H9 (cell line): ENCODE measurements at regions not wholly inside any gene's neighbourhood (a gene's known extent, or its start where the extent isn't known, plus 50 kb on each side); places are given as distances from the start of the nearest gene placed in this dataset.

Source experiments
- DNase-seq: peaks from one replicate; pipeline ENCODE4 v3.0.0-alpha.2; 2017
- H2AFZ ChIP-seq: one replicate; pipeline ENCODE4 v1.6.1; 2013; ENCODE audit warnings: mild to moderate bottlenecking, low read length, control low read depth, moderate library complexity
- H2AK5ac ChIP-seq: 2 replicates; pipeline ENCODE4 v1.6.1; 2013; ENCODE audit warnings: low read length, control low read depth, mixed read lengths; ENCODE audit not compliant: insufficient read length
- H2BK120ac ChIP-seq: one replicate; pipeline ENCODE4 v1.6.1; 2013; ENCODE audit warnings: low read depth, mild to moderate bottlenecking, low read length, control low read depth, inconsistent platforms; ENCODE audit not compliant: poor library complexity, severe bottlenecking
- H2BK12ac ChIP-seq: 2 replicates; pipeline ENCODE4 v1.6.1; 2013; ENCODE audit warnings: low read length, control low read depth, mixed read lengths, low read depth; ENCODE audit not compliant: insufficient read length
- H2BK15ac ChIP-seq: 2 replicates; pipeline ENCODE4 v1.6.1; 2013; ENCODE audit warnings: low read depth, low read length, control low read depth
- H2BK20ac ChIP-seq: one replicate; pipeline ENCODE4 v1.6.1; 2013; ENCODE audit warnings: low read depth, mild to moderate bottlenecking, low read length, control low read depth, inconsistent platforms; ENCODE audit not compliant: poor library complexity, severe bottlenecking
- H2BK5ac ChIP-seq: 2 replicates; pipeline ENCODE4 v1.6.1; 2013; ENCODE audit warnings: low read length, control low read depth, mixed read lengths; ENCODE audit not compliant: insufficient read length
- H3K14ac ChIP-seq: 2 replicates; pipeline ENCODE4 v1.6.1; 2013; ENCODE audit warnings: low read length, control low read depth; ENCODE audit not compliant: insufficient read depth
- H3K18ac ChIP-seq: 2 replicates; pipeline ENCODE4 v1.6.1; 2013; ENCODE audit warnings: low read depth, mild to moderate bottlenecking, mixed read lengths, low read length, control low read depth; ENCODE audit not compliant: insufficient read length
- H3K23ac ChIP-seq: 2 replicates; pipeline ENCODE4 v1.6.1; 2013; ENCODE audit warnings: low read length, control low read depth, mixed read lengths, low read depth; ENCODE audit not compliant: insufficient read length
- H3K23me2 ChIP-seq: 2 replicates; pipeline ENCODE4 v1.6.1; 2013; ENCODE audit warnings: low read depth, mild to moderate bottlenecking, mixed read lengths, low read length, control low read depth; ENCODE audit not compliant: insufficient read length, poor library complexity, severe bottlenecking
- H3K27ac ChIP-seq: 2 replicates; pipeline ENCODE4 v1.5.1; 2013; ENCODE audit warnings: low read length, control low read depth, mixed read lengths, low read depth; ENCODE audit not compliant: insufficient read length
- H3K27me3 ChIP-seq: 2 replicates; pipeline ENCODE4 v1.6.1; 2013; ENCODE audit warnings: low read length, control low read depth, inconsistent platforms; ENCODE audit not compliant: insufficient read depth
- H3K4ac ChIP-seq: 2 replicates; pipeline ENCODE4 v1.6.1; 2013; ENCODE audit warnings: low read depth, mild to moderate bottlenecking, control low read depth, inconsistent platforms, low read length, moderate library complexity
- H3K4me1 ChIP-seq: 2 replicates; pipeline ENCODE4 v1.6.1; 2013; ENCODE audit warnings: low read length, control low read depth, inconsistent platforms; ENCODE audit not compliant: insufficient read depth
- H3K4me2 ChIP-seq: 2 replicates; pipeline ENCODE4 v1.6.1; 2013; ENCODE audit warnings: low read length, control low read depth, mixed read lengths; ENCODE audit not compliant: insufficient read length, insufficient read depth
- H3K56ac ChIP-seq: 2 replicates; pipeline ENCODE4 v1.6.1; 2013; ENCODE audit warnings: low read depth, mild to moderate bottlenecking, mixed read lengths, low read length, control low read depth; ENCODE audit not compliant: insufficient read length
- H3K79me1 ChIP-seq: 2 replicates; pipeline ENCODE4 v1.6.1; 2013; ENCODE audit warnings: low read depth, mild to moderate bottlenecking, moderate library complexity, low read length, control low read depth, inconsistent platforms; ENCODE audit not compliant: insufficient read depth, poor library complexity, severe bottlenecking
- H3K79me2 ChIP-seq: 2 replicates; pipeline ENCODE4 v1.6.1; 2013; ENCODE audit warnings: low read length, control low read depth, inconsistent platforms; ENCODE audit not compliant: insufficient read depth
- H3K9ac ChIP-seq: 2 replicates; pipeline ENCODE4 v1.6.1; 2013; ENCODE audit warnings: low read length, control low read depth, mixed read lengths; ENCODE audit not compliant: insufficient read length; ENCODE audit errors: extremely low read depth
- H3K9me3 ChIP-seq: one replicate; pipeline ENCODE4 v1.6.1; 2013; ENCODE audit warnings: low read depth, low read length, inconsistent platforms; ENCODE audit not compliant: control insufficient read depth
- H3T11ph ChIP-seq: one replicate; pipeline ENCODE4 v1.6.1; 2013; ENCODE audit warnings: mild to moderate bottlenecking, low read length, control low read depth, inconsistent platforms
- H4K20me1 ChIP-seq: one replicate; pipeline ENCODE4 v1.6.1; 2013; ENCODE audit not compliant: control insufficient read depth, insufficient read length, insufficient read depth
- H4K5ac ChIP-seq: 2 replicates; pipeline ENCODE4 v1.6.1; 2013; ENCODE audit warnings: low read depth, mild to moderate bottlenecking, mixed read lengths, low read length, control low read depth; ENCODE audit not compliant: insufficient read length
- H4K8ac ChIP-seq: replicated peaks from 2 replicates; pipeline ENCODE4 v1.6.1; 2013; ENCODE audit warnings: low read length, control low read depth, mixed read lengths, low read depth; ENCODE audit not compliant: insufficient read length
- H4K91ac ChIP-seq: 2 replicates; pipeline ENCODE4 v1.6.1; 2013; ENCODE audit warnings: low read depth, mild to moderate bottlenecking, moderate library complexity, mixed read lengths, low read length, control low read depth; ENCODE audit not compliant: insufficient read length
- H3K27ac Mint-ChIP-seq, 3 experiments: 2 replicates in 2 of 3; 3 replicates in 1 of 3; pipeline ENCODE4 v1.8.0; 2020 to 2021; ENCODE audit warnings: mixed read lengths in 3 of 3, mild to moderate bottlenecking in 1 of 3, moderate library complexity in 1 of 3
- H3K27me3 Mint-ChIP-seq: 2 replicates; pipeline ENCODE4 v1.8.0; 2021; ENCODE audit warnings: low read depth, mild to moderate bottlenecking, moderate library complexity, mixed read lengths
- H3K36me3 Mint-ChIP-seq, 3 experiments: 2 replicates in 2 of 3; 3 replicates in 1 of 3; pipeline ENCODE4 v1.8.0; 2020 to 2021; ENCODE audit warnings: low read depth in 3 of 3, mixed read lengths in 3 of 3; ENCODE audit not compliant: insufficient read depth in 1 of 3
- H3K4me1 Mint-ChIP-seq, 2 experiments: 2 replicates each; pipeline ENCODE4 v1.8.0; 2020; ENCODE audit warnings: mixed read lengths in 2 of 2
- H3K4me3 Mint-ChIP-seq, 2 experiments: 2 replicates in 1 of 2; 3 replicates in 1 of 2; pipeline ENCODE4 v1.8.0; 2020 to 2021; ENCODE audit warnings: mild to moderate bottlenecking in 2 of 2, mixed read lengths in 2 of 2, moderate library complexity in 1 of 2
- H3K9me3 Mint-ChIP-seq, 2 experiments: 2 replicates in 1 of 2; 3 replicates in 1 of 2; pipeline ENCODE4 v1.8.0; 2020; ENCODE audit warnings: mild to moderate bottlenecking in 2 of 2, mixed read lengths in 2 of 2, moderate library complexity in 1 of 2
- CTCF ChIP-seq: fragments of 200-600 bp; sonication (generic); conservative IDR thresholded peaks from 3 replicates; pipeline ENCODE4 v1.8.0; 2021; ENCODE audit warnings: antibody characterized with exemption, mild to moderate bottlenecking
- WGBS: extraction: QIAGEN DNeasy Blood & Tissue Kit; methylation state at CpG from one replicate; pipeline ENCODE4 v1.1.7; 2013; ENCODE audit warnings: missing lambda C conversion rate, low lambda C conversion rate, mixed read lengths; ENCODE audit not compliant: insufficient read length; ENCODE audit errors: extremely low coverage; 5-methylcytosine and 5-hydroxymethylcytosine counted together

GRCh38 chrX:87736576-87736975 is 219.0 kb downstream of the KLHL4 start:
- H4K8ac ChIP-seq: no peak overlapping the region
- no peak overlapping the region for H2AFZ ChIP-seq
- no peak overlapping the region for H3K4me2 ChIP-seq
- Mint-ChIP-seq H3K27me3 (no peaks in the 10 kb centered on the region), H3K9me3 (peaks cover 0 to 7% of the 10 kb centered on the region in 2 experiments; a peak in 4 of 5 replicates), H3K27ac (no peak overlapping the region), H3K4me3 (no peak overlapping the region), H3K36me3 (peaks cover 0 to 2% (median 0%) of the 10 kb centered on the region in 3 experiments; a peak in 1 of 7 replicates), H3K4me1 (peaks cover 0 to 12% of the 10 kb centered on the region in 2 experiments; a peak in 1 of 4 replicates)
- no peak for TF ChIP-seq CTCF
- H2BK20ac ChIP-seq: no peak overlapping the region
- no peaks in the 10 kb centered on the region for H4K20me1 ChIP-seq
- H3K18ac ChIP-seq: no peak overlapping the region
- no peaks in the 10 kb centered on the region for H3K27me3 ChIP-seq
- H3K4ac ChIP-seq: no peak overlapping the region
- no peak overlapping the region for H3K23ac ChIP-seq
- no peak overlapping the region for H3T11ph ChIP-seq
- H3K27ac ChIP-seq: no peak overlapping the region
- H3K56ac ChIP-seq: no peak overlapping the region
- H3K9me3 ChIP-seq: no peaks in the 10 kb centered on the region
- no peak overlapping the region for H2BK120ac ChIP-seq
- no peak for DNase-seq
- no peak overlapping the region for H4K91ac ChIP-seq
- no peaks in the 10 kb centered on the region for H3K23me2 ChIP-seq
- no peak overlapping the region for H3K14ac ChIP-seq
- no peak overlapping the region for H2BK12ac ChIP-seq
- no peaks in the 10 kb centered on the region for H3K79me1 ChIP-seq
- H4K5ac ChIP-seq: no peak overlapping the region
- WGBS: no CpG with 5 or more reads among the region's 2 CpGs
- H2BK15ac ChIP-seq: no peak overlapping the region
- H3K9ac ChIP-seq: no peak overlapping the region
- no peak overlapping the region for H2BK5ac ChIP-seq
- H2AK5ac ChIP-seq: no peak overlapping the region
- H3K79me2 ChIP-seq: no peaks in the 10 kb centered on the region
- no peaks in the 10 kb centered on the region; the same call in 1 of the 2 replicates for H3K4me1 ChIP-seq
